ENCODE measurements at regions not wholly inside any gene's neighbourhood (a gene's known extent, or its start where the extent isn't known, plus 50 kb on each side); places are given as distances from the start of the nearest gene placed in this dataset.
"Not testable (repeated sequence)": the region's sequence is repeated elsewhere in the genome, so short reads cannot be mapped to it uniquely, and the experiment has no call there.

- DNase-seq, result no peak
- Mint-ChIP-seq H3K27me3 (peaks cover 30% of the 10 kb centered on the region), H3K36me3 (ENCODE audit: low read depth) (no peaks in the 10 kb centered on the region), H3K9me3 (no peaks in the 10 kb centered on the region), H3K4me1 (peaks cover 4% of the 10 kb centered on the region), H3K4me3 (no peak overlapping the region), H3K27ac (no peak overlapping the region)
- no peak for ATAC-seq
Observed at GRCh38 chr1:230568676-230569075, 73.6 kb upstream of the COG2 start.

GRCh38 chr1:230568008-230568407 lies 74.3 kb upstream of the COG2 start:
- DNase-seq, result peak; percentile 13
- Mint-ChIP-seq H3K27ac (no peak overlapping the region), H3K9me3 (no peaks in the 10 kb centered on the region), H3K27me3 (peaks cover 32% of the 10 kb centered on the region), H3K4me3 (no peak overlapping the region), H3K36me3 (ENCODE audit: low read depth) (no peaks in the 10 kb centered on the region), H3K4me1 (peaks cover 4% of the 10 kb centered on the region)
- peak; percentile 72 for ATAC-seq

- Mint-ChIP-seq H3K27me3 (peaks cover 32% of the 10 kb centered on the region), H3K27ac (no peak overlapping the region)
Observed at GRCh38 chr1:230567221-230567575, 75.1 kb upstream of the COG2 start.

GRCh38 chr1:230566532-230567220 lies 75.6 kb upstream of the COG2 start:
- not testable (repeated sequence) for H3K4me1 Mint-ChIP-seq; H3K4me3 Mint-ChIP-seq; ATAC-seq; H3K27ac Mint-ChIP-seq; H3K36me3 Mint-ChIP-seq (ENCODE audit: low read depth); DNase-seq; H3K9me3 Mint-ChIP-seq
- peaks cover 32% of the 10 kb centered on the region for H3K27me3 Mint-ChIP-seq

More at GRCh38 chr1:230567221-230567575, 75.1 kb upstream of the COG2 start:
- DNase-seq (no peak), ATAC-seq (no peak)
- Mint-ChIP-seq H3K4me3 (no peak overlapping the region), H3K9me3 (no peaks in the 10 kb centered on the region), H3K4me1 (peaks cover 4% of the 10 kb centered on the region), H3K36me3 (ENCODE audit: low read depth) (no peaks in the 10 kb centered on the region)

- Mint-ChIP-seq H3K4me1 (peaks cover 4% of the 10 kb centered on the region), H3K9me3 (no peaks in the 10 kb centered on the region), H3K36me3 (ENCODE audit: low read depth) (no peaks in the 10 kb centered on the region), H3K4me3 (no peak overlapping the region), H3K27me3 (peaks cover 29% of the 10 kb centered on the region), H3K27ac (no peak overlapping the region)
- DNase-seq (no peak), ATAC-seq (no peak)
Observed at GRCh38 chr1:230565141-230565540, 77.1 kb upstream of the COG2 start.

GRCh38 chr1:230563591-230563990 lies 78.7 kb upstream of the COG2 start:
- Mint-ChIP-seq H3K4me1 (peaks cover 4% of the 10 kb centered on the region), H3K9me3 (no peaks in the 10 kb centered on the region), H3K27ac (no peak overlapping the region), H3K4me3 (no peak overlapping the region), H3K36me3 (ENCODE audit: low read depth) (no peaks in the 10 kb centered on the region), H3K27me3 (peaks cover 22% of the 10 kb centered on the region)
- ATAC-seq, result no peak
- DNase-seq, result no peak

GRCh38 chr1:230561570-230561969 lies 80.7 kb upstream of the COG2 start:
- Mint-ChIP-seq H3K4me1 (no peaks in the 10 kb centered on the region), H3K9me3 (no peaks in the 10 kb centered on the region), H3K27ac (no peak overlapping the region), H3K36me3 (ENCODE audit: low read depth) (no peaks in the 10 kb centered on the region), H3K27me3 (peaks cover 30% of the 10 kb centered on the region), H3K4me3 (no peak overlapping the region)
- ATAC-seq (no peak), DNase-seq (no peak)

GRCh38 chr1:230558324-230558723 lies 84.0 kb upstream of the COG2 start:
- no peaks in the 10 kb centered on the region for H3K36me3 Mint-ChIP-seq (ENCODE audit: low read depth)
- H3K4me3 Mint-ChIP-seq, result no peak overlapping the region
- peaks cover 21% of the 10 kb centered on the region for H3K27me3 Mint-ChIP-seq
- no peak for DNase-seq
- no peak for ATAC-seq
- no peak overlapping the region for H3K27ac Mint-ChIP-seq
- no peaks in the 10 kb centered on the region for H3K4me1 Mint-ChIP-seq
- no peaks in the 10 kb centered on the region for H3K9me3 Mint-ChIP-seq

GRCh38 chr1:230556453-230556852 lies 85.8 kb upstream of the COG2 start:
- no peak overlapping the region for H3K4me3 Mint-ChIP-seq
- no peak for ATAC-seq
- DNase-seq, result no peak
- no peaks in the 10 kb centered on the region for H3K4me1 Mint-ChIP-seq
- H3K27ac Mint-ChIP-seq, result no peak overlapping the region
- H3K27me3 Mint-ChIP-seq, result peaks cover 35% of the 10 kb centered on the region
- H3K36me3 Mint-ChIP-seq (ENCODE audit: low read depth), result no peaks in the 10 kb centered on the region
- H3K9me3 Mint-ChIP-seq, result no peaks in the 10 kb centered on the region

- no peak for ATAC-seq
- Mint-ChIP-seq H3K4me1 (no peaks in the 10 kb centered on the region), H3K4me3 (no peak overlapping the region), H3K27me3 (peaks cover 38% of the 10 kb centered on the region), H3K27ac (no peak overlapping the region), H3K9me3 (peaks cover 3% of the 10 kb centered on the region), H3K36me3 (ENCODE audit: low read depth) (no peaks in the 10 kb centered on the region)
- DNase-seq, result no peak
Observed at GRCh38 chr1:230555814-230556213, 86.5 kb upstream of the COG2 start.

- peaks cover 3% of the 10 kb centered on the region for H3K9me3 Mint-ChIP-seq
Observed at GRCh38 chr1:230552880-230553279, 89.4 kb upstream of the COG2 start.

GRCh38 chr1:230550945-230551344 lies 91.3 kb upstream of the COG2 start:
- H3K4me3 Mint-ChIP-seq; ATAC-seq; H3K27ac Mint-ChIP-seq; H3K36me3 Mint-ChIP-seq (ENCODE audit: low read depth); H3K9me3 Mint-ChIP-seq; H3K4me1 Mint-ChIP-seq; DNase-seq: not testable (repeated sequence)
- H3K27me3 Mint-ChIP-seq, result peaks cover 28% of the 10 kb centered on the region

More at GRCh38 chr1:230552880-230553279, 89.4 kb upstream of the COG2 start:
- H3K4me3 Mint-ChIP-seq, result no peak overlapping the region
- no peak overlapping the region for H3K27ac Mint-ChIP-seq
- DNase-seq, result no peak
- H3K36me3 Mint-ChIP-seq (ENCODE audit: low read depth), result no peaks in the 10 kb centered on the region
- H3K27me3 Mint-ChIP-seq, result peaks cover 35% of the 10 kb centered on the region
- no peak for ATAC-seq
- H3K4me1 Mint-ChIP-seq, result no peaks in the 10 kb centered on the region

- H3K27me3 Mint-ChIP-seq, result peaks cover 28% of the 10 kb centered on the region
- no peaks in the 10 kb centered on the region for H3K36me3 Mint-ChIP-seq (ENCODE audit: low read depth)
- peak; percentile 24 for ATAC-seq
- no peaks in the 10 kb centered on the region for H3K4me1 Mint-ChIP-seq
- H3K9me3 Mint-ChIP-seq, result peaks cover 3% of the 10 kb centered on the region
- DNase-seq, result no peak
- H3K4me3 Mint-ChIP-seq, result no peak overlapping the region
- no peak overlapping the region for H3K27ac Mint-ChIP-seq
Observed at GRCh38 chr1:230550428-230550827, 91.9 kb upstream of the COG2 start.

GRCh38 chr1:230549625-230550024 lies 92.7 kb upstream of the COG2 start:
- H3K36me3 Mint-ChIP-seq (ENCODE audit: low read depth), result no peaks in the 10 kb centered on the region
- peaks cover 29% of the 10 kb centered on the region for H3K27me3 Mint-ChIP-seq
- H3K9me3 Mint-ChIP-seq, result peaks cover 3% of the 10 kb centered on the region
- no peaks in the 10 kb centered on the region for H3K4me1 Mint-ChIP-seq
- ATAC-seq (no peak), DNase-seq (no peak)
- H3K4me3 Mint-ChIP-seq, result no peak overlapping the region
- H3K27ac Mint-ChIP-seq, result no peak overlapping the region

- H3K4me1 Mint-ChIP-seq, result no peaks in the 10 kb centered on the region
- no peaks in the 10 kb centered on the region for H3K36me3 Mint-ChIP-seq (ENCODE audit: low read depth)
- peaks cover 29% of the 10 kb centered on the region for H3K27me3 Mint-ChIP-seq
- ATAC-seq, result no peak
- H3K27ac Mint-ChIP-seq, result no peak overlapping the region
- H3K4me3 Mint-ChIP-seq, result no peak overlapping the region
- no peak for DNase-seq
- H3K9me3 Mint-ChIP-seq, result peaks cover 3% of the 10 kb centered on the region
Observed at GRCh38 chr1:230548997-230549396, 93.3 kb upstream of the COG2 start.

GRCh38 chr1:230548357-230548756 lies 93.9 kb upstream of the COG2 start:
- H3K4me3 Mint-ChIP-seq, result no peak overlapping the region
- DNase-seq, result no peak
- H3K36me3 Mint-ChIP-seq (ENCODE audit: low read depth), result no peaks in the 10 kb centered on the region
- no peak overlapping the region for H3K27ac Mint-ChIP-seq
- H3K9me3 Mint-ChIP-seq, result peaks cover 3% of the 10 kb centered on the region
- H3K4me1 Mint-ChIP-seq, result no peaks in the 10 kb centered on the region
- no peak for ATAC-seq
- H3K27me3 Mint-ChIP-seq, result peaks cover 27% of the 10 kb centered on the region

Data from activated naive CD8-positive, alpha-beta T cell treated with anti-CD3 and anti-CD28 coated beads, Interleukin-2, amount 50 U/mL, for 24 hours (primary cell).